CD14-positive monocyte (primary cell): ENCODE measurements at regions not wholly inside any gene's neighbourhood (a gene's known extent, or its start where the extent isn't known, plus 50 kb on each side); places are given as distances from the start of the nearest gene placed in this dataset.

Experiments
- DNase-seq, 3 donors: peaks; one replicate each; pipeline ENCODE4 v3.0.0-alpha.2; 2011 to 2022
- H2AFZ ChIP-seq: 2 replicates; pipeline ENCODE4 v1.6.0; 2012; ENCODE audit warnings: mild to moderate bottlenecking, low read depth, low read length, inconsistent platforms; ENCODE audit not compliant: insufficient read depth, poor library complexity, severe bottlenecking
- H3K27ac ChIP-seq, 2 donors: 1 replicate in 1 of 2; 2 replicates in 1 of 2; pipeline ENCODE4 v1.5.1; 2012 to 2013; ENCODE audit warnings: low read length in 2 of 2, control low read depth in 1 of 2, inconsistent platforms in 1 of 2, low read depth in 1 of 2, mild to moderate bottlenecking in 1 of 2
- H3K27me3 ChIP-seq, 2 donors: one replicate each; pipeline versions ENCODE4 v1.6.0 to v1.6.1; 2011 to 2013; ENCODE audit warnings: low read length in 2 of 2; ENCODE audit not compliant: control insufficient read depth in 2 of 2, insufficient read depth in 2 of 2
- H3K36me3 ChIP-seq, 2 donors: replicated peaks in 1 of 2; 1 replicate in 1 of 2; 2 replicates in 1 of 2; pipeline versions ENCODE4 v1.5.1 to v1.6.1; 2012 to 2013; ENCODE audit warnings: low read length in 2 of 2, control low read depth in 1 of 2, inconsistent platforms in 1 of 2, mild to moderate bottlenecking in 1 of 2; ENCODE audit not compliant: insufficient read depth in 2 of 2, control insufficient read depth in 1 of 2
- H3K4me1 ChIP-seq, 2 donors: 1 replicate in 1 of 2; 2 replicates in 1 of 2; pipeline versions ENCODE4 v1.5.1 to v1.6.1; 2012 to 2013; ENCODE audit warnings: low read length in 2 of 2, control low read depth in 1 of 2, inconsistent platforms in 1 of 2, mild to moderate bottlenecking in 1 of 2, moderate library complexity in 1 of 2; ENCODE audit not compliant: insufficient read depth in 2 of 2, control insufficient read depth in 1 of 2
- H3K4me2 ChIP-seq: replicated peaks from 2 replicates; pipeline ENCODE3; 2012; ENCODE audit warnings: low read length, moderate library complexity, mild to moderate bottlenecking; ENCODE audit not compliant: poor library complexity, severe bottlenecking; ENCODE audit errors: extremely low read depth
- H3K4me3 ChIP-seq, 3 experiments: fragments of 200-600 bp in 1 of 3; sonication (generic) in 1 of 3; replicated peaks in 1 of 3; 1 replicate in 2 of 3; 2 replicates in 1 of 3; pipeline ENCODE4 v1.5.1; 2011 to 2013; ENCODE audit warnings: low read length in 3 of 3, mild to moderate bottlenecking in 3 of 3, control low read depth in 2 of 3, low read depth in 2 of 3, inconsistent platforms in 1 of 3, moderate library complexity in 1 of 3
- H3K79me2 ChIP-seq: 2 replicates; pipeline ENCODE4 v1.6.0; 2012; ENCODE audit warnings: mild to moderate bottlenecking, control low read depth, inconsistent platforms, low read length, moderate library complexity; ENCODE audit not compliant: insufficient read depth
- H3K9ac ChIP-seq: 2 replicates; pipeline ENCODE4 v1.6.0; 2017; ENCODE audit warnings: low read length, mild to moderate bottlenecking; ENCODE audit not compliant: insufficient read depth, poor library complexity, severe bottlenecking
- H3K9me3 ChIP-seq, 2 donors: replicated peaks in 1 of 2; 1 replicate in 1 of 2; 2 replicates in 1 of 2; pipeline versions ENCODE4 v1.5.1 to v1.6.1; 2012 to 2013; ENCODE audit warnings: low read length in 2 of 2, control low read depth in 1 of 2; ENCODE audit not compliant: control insufficient read depth in 1 of 2, insufficient read depth in 1 of 2
- H4K20me1 ChIP-seq: 2 replicates; pipeline ENCODE4 v1.6.0; 2012; ENCODE audit warnings: mild to moderate bottlenecking, low read length, control low read depth, moderate library complexity; ENCODE audit not compliant: insufficient read depth
- H3K27ac Mint-ChIP-seq, 7 donors: one replicate each; pipeline ENCODE4 v1.8.0; 2020; ENCODE audit warnings: mild to moderate bottlenecking in 7 of 7, mixed read lengths in 7 of 7, moderate library complexity in 6 of 7, inconsistent platforms in 2 of 7
- H3K27me3 Mint-ChIP-seq, 3 donors: one replicate each; pipeline ENCODE4 v1.8.0; 2021 to 2022; ENCODE audit warnings: low read depth in 3 of 3, mild to moderate bottlenecking in 3 of 3, mixed read lengths in 3 of 3, moderate library complexity in 3 of 3, inconsistent platforms in 1 of 3
- H3K36me3 Mint-ChIP-seq, 2 donors: one replicate each; pipeline ENCODE4 v1.8.0; 2020; ENCODE audit warnings: mixed read lengths in 2 of 2, inconsistent platforms in 1 of 2, mild to moderate bottlenecking in 1 of 2
- H3K4me1 Mint-ChIP-seq: one replicate; pipeline ENCODE4 v1.8.0; 2020; ENCODE audit warnings: mild to moderate bottlenecking, mixed read lengths
- H3K4me3 Mint-ChIP-seq, 2 donors: one replicate each; pipeline ENCODE4 v1.8.0; 2020; ENCODE audit warnings: mild to moderate bottlenecking in 2 of 2, mixed read lengths in 2 of 2, moderate library complexity in 1 of 2
- H3K9me3 Mint-ChIP-seq, 7 donors: one replicate each; pipeline ENCODE4 v1.8.0; 2020 to 2022; ENCODE audit warnings: mixed read lengths in 7 of 7, mild to moderate bottlenecking in 6 of 7, moderate library complexity in 6 of 7, inconsistent platforms in 2 of 7
- WGBS: methylation state at CpG from one replicate; pipeline ENCODE4 v1.1.5; 2013; ENCODE audit warnings: missing lambda C conversion rate; ENCODE audit not compliant: insufficient coverage; 5-methylcytosine and 5-hydroxymethylcytosine counted together
- intact Hi-C, 2 donors: fragments of 100-400 bp; cut with micrococcal nuclease; formaldehyde crosslinking; loops; one replicate each; pipeline versions ENCODE4 v1.15.0 to v1.15.1; 2023
- TF ChIP-seq, protein P1 (sequence below): fragments of 200-600 bp; IDR thresholded peaks from one replicate; pipeline ENCODE4 v1.8.0; 2022; ENCODE audit warnings: antibody characterized with exemption, mild to moderate bottlenecking

DNA sequence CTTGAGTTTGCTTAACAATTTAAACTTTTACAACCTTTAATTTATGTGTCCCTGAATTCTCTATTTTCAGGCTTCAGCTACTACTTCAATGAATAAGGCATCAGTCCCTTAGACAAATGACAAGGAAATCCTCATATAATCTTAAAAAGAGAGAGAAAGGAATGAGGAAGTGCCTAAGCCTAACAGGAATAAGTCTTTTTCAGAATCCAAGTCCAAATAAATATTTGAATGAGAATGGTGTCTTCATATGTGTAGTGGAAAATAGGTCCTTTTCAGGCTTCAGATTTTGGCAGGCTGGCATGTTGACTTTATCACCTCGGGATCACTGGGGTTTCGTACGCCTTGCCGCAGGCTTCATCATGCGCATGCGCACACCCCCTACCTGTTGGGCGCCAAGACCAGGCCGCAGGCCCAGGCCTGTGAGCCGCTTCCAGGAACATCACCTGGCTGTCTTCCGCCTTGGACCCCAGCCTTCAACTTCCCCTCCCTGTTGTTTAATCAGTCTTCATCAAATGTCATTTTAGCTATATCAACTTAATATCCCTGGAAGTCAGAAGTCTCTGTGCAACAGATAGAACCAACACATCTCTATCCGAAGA lies 334.5 kb downstream of the SOX2 start:
- H3K4me1 Mint-ChIP-seq, result no peaks in the 10 kb centered on the region
- peaks cover 0 to 2% (median 1%) of the 10 kb centered on the region in 3 donors for H3K27me3 Mint-ChIP-seq
- H3K27me3 ChIP-seq, result no peaks in the 10 kb centered on the region
- no peak overlapping the region for H3K27ac ChIP-seq
- no peaks in the 10 kb centered on the region for H3K79me2 ChIP-seq
- no peak for DNase-seq
- no peak overlapping the region for H3K27ac Mint-ChIP-seq
- 96% methylated on average over 8 of the region's 11 CpGs for WGBS
- peaks cover 0 to 4% of the 10 kb centered on the region in 2 donors for H3K9me3 ChIP-seq
- TF ChIP-seq, protein P1, sequence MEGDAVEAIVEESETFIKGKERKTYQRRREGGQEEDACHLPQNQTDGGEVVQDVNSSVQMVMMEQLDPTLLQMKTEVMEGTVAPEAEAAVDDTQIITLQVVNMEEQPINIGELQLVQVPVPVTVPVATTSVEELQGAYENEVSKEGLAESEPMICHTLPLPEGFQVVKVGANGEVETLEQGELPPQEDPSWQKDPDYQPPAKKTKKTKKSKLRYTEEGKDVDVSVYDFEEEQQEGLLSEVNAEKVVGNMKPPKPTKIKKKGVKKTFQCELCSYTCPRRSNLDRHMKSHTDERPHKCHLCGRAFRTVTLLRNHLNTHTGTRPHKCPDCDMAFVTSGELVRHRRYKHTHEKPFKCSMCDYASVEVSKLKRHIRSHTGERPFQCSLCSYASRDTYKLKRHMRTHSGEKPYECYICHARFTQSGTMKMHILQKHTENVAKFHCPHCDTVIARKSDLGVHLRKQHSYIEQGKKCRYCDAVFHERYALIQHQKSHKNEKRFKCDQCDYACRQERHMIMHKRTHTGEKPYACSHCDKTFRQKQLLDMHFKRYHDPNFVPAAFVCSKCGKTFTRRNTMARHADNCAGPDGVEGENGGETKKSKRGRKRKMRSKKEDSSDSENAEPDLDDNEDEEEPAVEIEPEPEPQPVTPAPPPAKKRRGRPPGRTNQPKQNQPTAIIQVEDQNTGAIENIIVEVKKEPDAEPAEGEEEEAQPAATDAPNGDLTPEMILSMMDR, result no peak
- H2AFZ ChIP-seq, result no peak overlapping the region
- intact Hi-C loops, result no loop called here
- no peak overlapping the region for H3K4me2 ChIP-seq
- no peaks in the 10 kb centered on the region for H4K20me1 ChIP-seq
- H3K36me3 ChIP-seq, result no peaks in the 10 kb centered on the region
- peaks cover 1 to 11% (median 5%) of the 10 kb centered on the region in 7 donors for H3K9me3 Mint-ChIP-seq
- no peaks in the 10 kb centered on the region for H3K36me3 Mint-ChIP-seq
- H3K4me3 ChIP-seq, result no peak overlapping the region
- no peaks in the 10 kb centered on the region for H3K4me1 ChIP-seq
- no peak overlapping the region for H3K4me3 Mint-ChIP-seq
- H3K9ac ChIP-seq, result no peak overlapping the region

DNA sequence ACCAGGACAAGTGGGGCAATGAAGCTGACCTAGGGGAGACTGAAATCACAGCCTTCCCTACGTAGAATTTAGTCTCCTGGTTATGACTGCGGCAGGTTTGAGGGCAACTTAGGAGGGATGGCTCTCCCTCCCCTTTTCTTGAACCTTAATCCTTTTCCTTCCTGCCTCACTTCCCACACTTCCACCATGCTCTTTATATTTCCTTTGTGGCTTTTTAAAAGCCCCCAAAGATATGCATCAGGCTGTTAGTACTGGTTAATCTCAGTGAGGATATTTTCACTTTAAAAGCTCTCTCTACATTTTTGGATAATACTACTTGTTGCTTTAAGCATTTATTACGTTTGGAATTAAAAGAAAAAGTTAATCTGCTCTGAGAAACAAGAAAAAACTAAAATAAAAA lies 339.2 kb downstream of the SOX2 start:
- no CpG with 5 or more reads among the region's 3 CpGs for WGBS
- Histone ChIP-seq H3K9me3 (peaks cover 0 to 4% of the 10 kb centered on the region in 2 donors), H3K4me1 (no peaks in the 10 kb centered on the region), H3K9ac (no peak overlapping the region), H2AFZ (no peak overlapping the region), H3K4me3 (no peak overlapping the region), H3K27ac (no peak overlapping the region), H3K4me2 (no peak overlapping the region), H4K20me1 (no peaks in the 10 kb centered on the region), H3K27me3 (no peaks in the 10 kb centered on the region), H3K79me2 (no peaks in the 10 kb centered on the region), H3K36me3 (no peaks in the 10 kb centered on the region)
- H3K9me3 Mint-ChIP-seq, result peaks cover 1 to 7% (median 4%) of the 10 kb centered on the region in 7 donors
- intact Hi-C loops, result no loop called here
- H3K36me3 Mint-ChIP-seq, result no peaks in the 10 kb centered on the region
- DNase-seq, result no peak
- TF ChIP-seq, protein P1, result no peak
- peaks cover 0 to 2% (median 1%) of the 10 kb centered on the region in 3 donors for H3K27me3 Mint-ChIP-seq
- H3K27ac Mint-ChIP-seq, result no peak overlapping the region
- H3K4me1 Mint-ChIP-seq, result no peaks in the 10 kb centered on the region
- no peak overlapping the region for H3K4me3 Mint-ChIP-seq
